ENCODE measurements at regions not wholly inside any gene's neighbourhood (a gene's known extent, or its start where the extent isn't known, plus 50 kb on each side); places are given as distances from the start of the nearest gene placed in this dataset.

DNA sequence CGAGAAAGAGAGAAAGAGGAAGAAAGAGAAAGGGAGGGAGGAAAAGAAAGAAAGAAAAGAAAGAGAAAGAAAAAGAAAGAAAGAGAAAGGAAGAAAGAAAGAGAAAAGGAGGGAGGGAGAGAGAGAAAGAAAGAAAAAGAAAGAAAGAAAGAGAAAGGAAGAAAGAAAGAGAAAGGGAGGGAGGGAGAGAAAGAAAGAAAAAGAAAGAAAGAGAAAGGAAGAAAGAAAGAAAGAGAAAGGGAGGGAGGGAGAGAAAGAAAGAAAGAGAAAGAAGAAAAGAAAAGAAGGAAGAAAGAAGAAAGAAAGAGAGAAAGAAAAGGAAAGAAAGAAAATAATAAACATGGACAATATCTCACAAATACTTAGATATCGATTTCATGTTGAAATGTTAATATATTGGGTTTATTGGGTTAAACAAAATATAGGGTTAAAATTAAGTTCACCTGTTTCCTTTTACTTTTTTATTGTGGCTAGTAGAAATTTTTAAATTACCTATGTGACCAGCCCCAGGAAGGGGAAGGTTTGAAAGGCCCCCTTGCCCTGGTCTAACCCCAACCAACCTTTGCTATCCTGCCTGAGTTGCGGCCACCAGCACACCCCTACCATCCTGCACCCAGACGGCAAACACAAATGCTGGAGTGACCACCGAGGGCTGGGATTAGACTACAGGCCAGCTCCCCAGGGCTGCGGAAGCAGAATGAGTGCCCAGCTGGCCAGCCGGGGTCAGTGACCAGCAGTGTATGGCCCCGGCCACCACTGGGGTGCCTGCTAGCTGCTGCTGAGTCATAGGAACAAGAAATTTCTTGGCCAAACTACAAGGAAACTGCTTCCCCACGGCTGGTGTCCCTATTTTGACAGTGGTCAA, 81.0 kb upstream of the FGF3 start:
- TF ChIP-seq, protein P1, sequence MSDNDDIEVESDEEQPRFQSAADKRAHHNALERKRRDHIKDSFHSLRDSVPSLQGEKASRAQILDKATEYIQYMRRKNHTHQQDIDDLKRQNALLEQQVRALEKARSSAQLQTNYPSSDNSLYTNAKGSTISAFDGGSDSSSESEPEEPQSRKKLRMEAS (IDR thresholded peaks at IDR 0.05; ENCODE audit: low read depth, low read length): no peak
- TF ChIP-seq, protein P2, sequence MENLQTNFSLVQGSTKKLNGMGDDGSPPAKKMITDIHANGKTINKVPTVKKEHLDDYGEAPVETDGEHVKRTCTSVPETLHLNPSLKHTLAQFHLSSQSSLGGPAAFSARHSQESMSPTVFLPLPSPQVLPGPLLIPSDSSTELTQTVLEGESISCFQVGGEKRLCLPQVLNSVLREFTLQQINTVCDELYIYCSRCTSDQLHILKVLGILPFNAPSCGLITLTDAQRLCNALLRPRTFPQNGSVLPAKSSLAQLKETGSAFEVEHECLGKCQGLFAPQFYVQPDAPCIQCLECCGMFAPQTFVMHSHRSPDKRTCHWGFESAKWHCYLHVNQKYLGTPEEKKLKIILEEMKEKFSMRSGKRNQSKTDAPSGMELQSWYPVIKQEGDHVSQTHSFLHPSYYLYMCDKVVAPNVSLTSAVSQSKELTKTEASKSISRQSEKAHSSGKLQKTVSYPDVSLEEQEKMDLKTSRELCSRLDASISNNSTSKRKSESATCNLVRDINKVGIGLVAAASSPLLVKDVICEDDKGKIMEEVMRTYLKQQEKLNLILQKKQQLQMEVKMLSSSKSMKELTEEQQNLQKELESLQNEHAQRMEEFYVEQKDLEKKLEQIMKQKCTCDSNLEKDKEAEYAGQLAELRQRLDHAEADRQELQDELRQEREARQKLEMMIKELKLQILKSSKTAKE (IDR thresholded peaks at IDR 0.05; ENCODE audit: low read depth, poor library complexity, severe bottlenecking): no peak
- TF ChIP-seq SMAD1 (IDR thresholded peaks at IDR 0.05; ENCODE audit: low read depth, partially characterized antibody) (no peak), NRF1 (conservative IDR thresholded peaks at IDR 0.05; ENCODE audit: low read depth, low read length) (no peak), GABPA (IDR thresholded peaks at IDR 0.05; ENCODE audit: low read depth) (no peak), RELA (IDR thresholded peaks at IDR 0.05; ENCODE audit: borderline replicate concordance, partially characterized antibody) (no peak), ATF7 (IDR thresholded peaks at IDR 0.05; ENCODE audit: low read depth) (no peak), SP1 (IDR thresholded peaks at IDR 0.05; ENCODE audit: low read depth, low read length) (no peak), MTA3 (IDR thresholded peaks at IDR 0.05; ENCODE audit: borderline replicate concordance, low read length) (no peak), MYB (IDR thresholded peaks at IDR 0.05; ENCODE audit: borderline replicate concordance, low read depth, low read length) (no peak), EP300 (IDR thresholded peaks at IDR 0.05; ENCODE audit: borderline replicate concordance in 1 of 2, control insufficient read depth in 1 of 2, low read depth in 2 of 2, low read length in 2 of 2) (no peak), TARDBP (IDR thresholded peaks at IDR 0.05; ENCODE audit: borderline replicate concordance) (no peak), IKZF2 (IDR thresholded peaks at IDR 0.05) (no peak), SUPT20H (IDR thresholded peaks at IDR 0.05; ENCODE audit: borderline replicate concordance, control insufficient read depth, low read depth, low read length) (no peak), CHD2 (IDR thresholded peaks at IDR 0.05; ENCODE audit: borderline replicate concordance, low read depth, low read length) (no peak)
- TF ChIP-seq, protein P3, sequence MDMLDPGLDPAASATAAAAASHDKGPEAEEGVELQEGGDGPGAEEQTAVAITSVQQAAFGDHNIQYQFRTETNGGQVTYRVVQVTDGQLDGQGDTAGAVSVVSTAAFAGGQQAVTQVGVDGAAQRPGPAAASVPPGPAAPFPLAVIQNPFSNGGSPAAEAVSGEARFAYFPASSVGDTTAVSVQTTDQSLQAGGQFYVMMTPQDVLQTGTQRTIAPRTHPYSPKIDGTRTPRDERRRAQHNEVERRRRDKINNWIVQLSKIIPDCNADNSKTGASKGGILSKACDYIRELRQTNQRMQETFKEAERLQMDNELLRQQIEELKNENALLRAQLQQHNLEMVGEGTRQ (IDR thresholded peaks at IDR 0.05; ENCODE audit: borderline replicate concordance, low read depth, low read length): no peak
- TF ChIP-seq, protein P4, sequence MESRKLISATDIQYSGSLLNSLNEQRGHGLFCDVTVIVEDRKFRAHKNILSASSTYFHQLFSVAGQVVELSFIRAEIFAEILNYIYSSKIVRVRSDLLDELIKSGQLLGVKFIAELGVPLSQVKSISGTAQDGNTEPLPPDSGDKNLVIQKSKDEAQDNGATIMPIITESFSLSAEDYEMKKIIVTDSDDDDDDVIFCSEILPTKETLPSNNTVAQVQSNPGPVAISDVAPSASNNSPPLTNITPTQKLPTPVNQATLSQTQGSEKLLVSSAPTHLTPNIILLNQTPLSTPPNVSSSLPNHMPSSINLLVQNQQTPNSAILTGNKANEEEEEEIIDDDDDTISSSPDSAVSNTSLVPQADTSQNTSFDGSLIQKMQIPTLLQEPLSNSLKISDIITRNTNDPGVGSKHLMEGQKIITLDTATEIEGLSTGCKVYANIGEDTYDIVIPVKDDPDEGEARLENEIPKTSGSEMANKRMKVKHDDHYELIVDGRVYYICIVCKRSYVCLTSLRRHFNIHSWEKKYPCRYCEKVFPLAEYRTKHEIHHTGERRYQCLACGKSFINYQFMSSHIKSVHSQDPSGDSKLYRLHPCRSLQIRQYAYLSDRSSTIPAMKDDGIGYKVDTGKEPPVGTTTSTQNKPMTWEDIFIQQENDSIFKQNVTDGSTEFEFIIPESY (IDR thresholded peaks at IDR 0.05): no peak
- in situ Hi-C loops (cut with MboI) (no loop called here), intact Hi-C loops (cut with micrococcal nuclease; ENCODE audit: unreplicated experiment) (no loop called here)
- ATAC-seq (no peak), DNase-seq (ENCODE audit: low read depth, low spot score) (no peak), FAIRE-seq (no peak)
- ChIA-PET RAD21 (ENCODE audit: unreplicated experiment) (no interaction called here), SMC1A (ENCODE audit: uncharacterized antibody, unreplicated experiment) (no interaction called here), CTCF (interaction anchor here (1.4 kb wide), 1 partner anchor 298 kb away, joined by 3 read pairs; no protein-coding TSS in a partner anchor), POLR2A (no interaction called here)
- 31% methylated on average over 9 of the region's 9 CpGs for WGBS (ENCODE audit: insufficient coverage, insufficient replicate concordance, low lambda C conversion rate, missing lambda C conversion rate)
- BruUV-seq (replicated peaks): no TSS peak
- no peak overlapping the region for H3K9ac ChIP-seq (ENCODE audit: control insufficient read depth, insufficient read depth, low read length)
- H2AFZ ChIP-seq (ENCODE audit: control insufficient read depth, low read depth, low read length): no peak overlapping the region
- no peak overlapping the region for H3K4me2 ChIP-seq (ENCODE audit: control insufficient read depth, insufficient read depth)
- no peak overlapping the region for H3K27ac ChIP-seq (ENCODE audit: control insufficient read depth, insufficient read depth)
- no peaks in the 10 kb centered on the region for H3K36me3 ChIP-seq (ENCODE audit: control insufficient read depth in 2 of 2, insufficient read depth in 2 of 2, low read length in 1 of 2)
- H3K4me1 ChIP-seq (ENCODE audit: control insufficient read depth, insufficient read depth, low read length): no peaks in the 10 kb centered on the region
- H3K79me2 ChIP-seq (ENCODE audit: control insufficient read depth, insufficient read depth, low read length): no peaks in the 10 kb centered on the region
- no peaks in the 10 kb centered on the region for H3K9me3 ChIP-seq (replicated peaks; ENCODE audit: control insufficient read depth, insufficient read depth, low read length)
- H3K27me3 ChIP-seq (replicated peaks in 1 of 2; ENCODE audit: control insufficient read depth in 2 of 2, insufficient read depth in 2 of 2, low read length in 1 of 2): no peaks in the 10 kb centered on the region; a peak in 2 of 4 replicates
- H3K4me3 ChIP-seq: no peak overlapping the region
- no peaks in the 10 kb centered on the region for H4K20me1 ChIP-seq (ENCODE audit: control insufficient read depth, insufficient read depth)

Data from GM12878 (cell line).